Inflammatory macrophage (primary cell): ENCODE measurements at regions not wholly inside any gene's neighbourhood (a gene's known extent, or its start where the extent isn't known, plus 50 kb on each side); places are given as distances from the start of the nearest gene placed in this dataset.
"Not testable (repeated sequence)": the region's sequence is repeated elsewhere in the genome, so short reads cannot be mapped to it uniquely, and the experiment has no call there.

Source experiments
- DNase-seq, 2 donors: peaks; one replicate each; pipeline ENCODE4 v3.0.0-alpha.2; 2020 to 2022

- DNase-seq: peak; percentile 52 to 63
Observed at GRCh38 chr21:17679002-17679600, 66.4 kb upstream of the BTG3 start.

- DNase-seq: not testable (repeated sequence)
Observed at GRCh38 chr21:17676930-17677329, 64.2 kb upstream of the BTG3 start.

GRCh38 chr21:17674106-17674505 is 61.4 kb upstream of the BTG3 start:
- DNase-seq: no peak

GRCh38 chr21:17673261-17674020 is 60.7 kb upstream of the BTG3 start:
- no peak for DNase-seq

GRCh38 chr21:17671733-17672132 is 59.0 kb upstream of the BTG3 start:
- DNase-seq: no peak

GRCh38 chr21:17668479-17669140 is 55.9 kb upstream of the BTG3 start:
- DNase-seq: no peak

GRCh38 chr21:17667256-17667655 is 54.6 kb upstream of the BTG3 start:
- DNase-seq: no peak
